H9 (cell line): ENCODE measurements at regions not wholly inside any gene's neighbourhood (a gene's known extent, or its start where the extent isn't known, plus 50 kb on each side); places are given as distances from the start of the nearest gene placed in this dataset.

Source experiments
- DNase-seq: peaks from one replicate; pipeline ENCODE4 v3.0.0-alpha.2; 2017
- H2AFZ ChIP-seq: one replicate; pipeline ENCODE4 v1.6.1; 2013; ENCODE audit warnings: mild to moderate bottlenecking, low read length, control low read depth, moderate library complexity
- H2AK5ac ChIP-seq: 2 replicates; pipeline ENCODE4 v1.6.1; 2013; ENCODE audit warnings: low read length, control low read depth, mixed read lengths; ENCODE audit not compliant: insufficient read length
- H2BK120ac ChIP-seq: one replicate; pipeline ENCODE4 v1.6.1; 2013; ENCODE audit warnings: low read depth, mild to moderate bottlenecking, low read length, control low read depth, inconsistent platforms; ENCODE audit not compliant: poor library complexity, severe bottlenecking
- H2BK12ac ChIP-seq: 2 replicates; pipeline ENCODE4 v1.6.1; 2013; ENCODE audit warnings: low read length, control low read depth, mixed read lengths, low read depth; ENCODE audit not compliant: insufficient read length
- H2BK15ac ChIP-seq: 2 replicates; pipeline ENCODE4 v1.6.1; 2013; ENCODE audit warnings: low read depth, low read length, control low read depth
- H2BK20ac ChIP-seq: one replicate; pipeline ENCODE4 v1.6.1; 2013; ENCODE audit warnings: low read depth, mild to moderate bottlenecking, low read length, control low read depth, inconsistent platforms; ENCODE audit not compliant: poor library complexity, severe bottlenecking
- H2BK5ac ChIP-seq: 2 replicates; pipeline ENCODE4 v1.6.1; 2013; ENCODE audit warnings: low read length, control low read depth, mixed read lengths; ENCODE audit not compliant: insufficient read length
- H3K14ac ChIP-seq: 2 replicates; pipeline ENCODE4 v1.6.1; 2013; ENCODE audit warnings: low read length, control low read depth; ENCODE audit not compliant: insufficient read depth
- H3K18ac ChIP-seq: 2 replicates; pipeline ENCODE4 v1.6.1; 2013; ENCODE audit warnings: low read depth, mild to moderate bottlenecking, mixed read lengths, low read length, control low read depth; ENCODE audit not compliant: insufficient read length
- H3K23ac ChIP-seq: 2 replicates; pipeline ENCODE4 v1.6.1; 2013; ENCODE audit warnings: low read length, control low read depth, mixed read lengths, low read depth; ENCODE audit not compliant: insufficient read length
- H3K23me2 ChIP-seq: 2 replicates; pipeline ENCODE4 v1.6.1; 2013; ENCODE audit warnings: low read depth, mild to moderate bottlenecking, mixed read lengths, low read length, control low read depth; ENCODE audit not compliant: insufficient read length, poor library complexity, severe bottlenecking
- H3K27ac ChIP-seq: 2 replicates; pipeline ENCODE4 v1.5.1; 2013; ENCODE audit warnings: low read length, control low read depth, mixed read lengths, low read depth; ENCODE audit not compliant: insufficient read length
- H3K27me3 ChIP-seq: 2 replicates; pipeline ENCODE4 v1.6.1; 2013; ENCODE audit warnings: low read length, control low read depth, inconsistent platforms; ENCODE audit not compliant: insufficient read depth
- H3K4ac ChIP-seq: 2 replicates; pipeline ENCODE4 v1.6.1; 2013; ENCODE audit warnings: low read depth, mild to moderate bottlenecking, control low read depth, inconsistent platforms, low read length, moderate library complexity
- H3K4me1 ChIP-seq: 2 replicates; pipeline ENCODE4 v1.6.1; 2013; ENCODE audit warnings: low read length, control low read depth, inconsistent platforms; ENCODE audit not compliant: insufficient read depth
- H3K4me2 ChIP-seq: 2 replicates; pipeline ENCODE4 v1.6.1; 2013; ENCODE audit warnings: low read length, control low read depth, mixed read lengths; ENCODE audit not compliant: insufficient read length, insufficient read depth
- H3K56ac ChIP-seq: 2 replicates; pipeline ENCODE4 v1.6.1; 2013; ENCODE audit warnings: low read depth, mild to moderate bottlenecking, mixed read lengths, low read length, control low read depth; ENCODE audit not compliant: insufficient read length
- H3K79me1 ChIP-seq: 2 replicates; pipeline ENCODE4 v1.6.1; 2013; ENCODE audit warnings: low read depth, mild to moderate bottlenecking, moderate library complexity, low read length, control low read depth, inconsistent platforms; ENCODE audit not compliant: insufficient read depth, poor library complexity, severe bottlenecking
- H3K79me2 ChIP-seq: 2 replicates; pipeline ENCODE4 v1.6.1; 2013; ENCODE audit warnings: low read length, control low read depth, inconsistent platforms; ENCODE audit not compliant: insufficient read depth
- H3K9ac ChIP-seq: 2 replicates; pipeline ENCODE4 v1.6.1; 2013; ENCODE audit warnings: low read length, control low read depth, mixed read lengths; ENCODE audit not compliant: insufficient read length; ENCODE audit errors: extremely low read depth
- H3K9me3 ChIP-seq: one replicate; pipeline ENCODE4 v1.6.1; 2013; ENCODE audit warnings: low read depth, low read length, inconsistent platforms; ENCODE audit not compliant: control insufficient read depth
- H3T11ph ChIP-seq: one replicate; pipeline ENCODE4 v1.6.1; 2013; ENCODE audit warnings: mild to moderate bottlenecking, low read length, control low read depth, inconsistent platforms
- H4K20me1 ChIP-seq: one replicate; pipeline ENCODE4 v1.6.1; 2013; ENCODE audit not compliant: control insufficient read depth, insufficient read length, insufficient read depth
- H4K5ac ChIP-seq: 2 replicates; pipeline ENCODE4 v1.6.1; 2013; ENCODE audit warnings: low read depth, mild to moderate bottlenecking, mixed read lengths, low read length, control low read depth; ENCODE audit not compliant: insufficient read length
- H4K8ac ChIP-seq: replicated peaks from 2 replicates; pipeline ENCODE4 v1.6.1; 2013; ENCODE audit warnings: low read length, control low read depth, mixed read lengths, low read depth; ENCODE audit not compliant: insufficient read length
- H4K91ac ChIP-seq: 2 replicates; pipeline ENCODE4 v1.6.1; 2013; ENCODE audit warnings: low read depth, mild to moderate bottlenecking, moderate library complexity, mixed read lengths, low read length, control low read depth; ENCODE audit not compliant: insufficient read length
- H3K27ac Mint-ChIP-seq, 3 experiments: 2 replicates in 2 of 3; 3 replicates in 1 of 3; pipeline ENCODE4 v1.8.0; 2020 to 2021; ENCODE audit warnings: mixed read lengths in 3 of 3, mild to moderate bottlenecking in 1 of 3, moderate library complexity in 1 of 3
- H3K27me3 Mint-ChIP-seq: 2 replicates; pipeline ENCODE4 v1.8.0; 2021; ENCODE audit warnings: low read depth, mild to moderate bottlenecking, moderate library complexity, mixed read lengths
- H3K36me3 Mint-ChIP-seq, 3 experiments: 2 replicates in 2 of 3; 3 replicates in 1 of 3; pipeline ENCODE4 v1.8.0; 2020 to 2021; ENCODE audit warnings: low read depth in 3 of 3, mixed read lengths in 3 of 3; ENCODE audit not compliant: insufficient read depth in 1 of 3
- H3K4me1 Mint-ChIP-seq, 2 experiments: 2 replicates each; pipeline ENCODE4 v1.8.0; 2020; ENCODE audit warnings: mixed read lengths in 2 of 2
- H3K4me3 Mint-ChIP-seq, 2 experiments: 2 replicates in 1 of 2; 3 replicates in 1 of 2; pipeline ENCODE4 v1.8.0; 2020 to 2021; ENCODE audit warnings: mild to moderate bottlenecking in 2 of 2, mixed read lengths in 2 of 2, moderate library complexity in 1 of 2
- H3K9me3 Mint-ChIP-seq, 2 experiments: 2 replicates in 1 of 2; 3 replicates in 1 of 2; pipeline ENCODE4 v1.8.0; 2020; ENCODE audit warnings: mild to moderate bottlenecking in 2 of 2, mixed read lengths in 2 of 2, moderate library complexity in 1 of 2
- CTCF ChIP-seq: fragments of 200-600 bp; sonication (generic); conservative IDR thresholded peaks from 3 replicates; pipeline ENCODE4 v1.8.0; 2021; ENCODE audit warnings: antibody characterized with exemption, mild to moderate bottlenecking
- WGBS: extraction: QIAGEN DNeasy Blood & Tissue Kit; methylation state at CpG from one replicate; pipeline ENCODE4 v1.1.7; 2013; ENCODE audit warnings: missing lambda C conversion rate, low lambda C conversion rate, mixed read lengths; ENCODE audit not compliant: insufficient read length; ENCODE audit errors: extremely low coverage; 5-methylcytosine and 5-hydroxymethylcytosine counted together

GRCh38 chr9:750249-750967 lies 91.1 kb upstream of the DMRT1 start:
- no peak overlapping the region for H2BK5ac ChIP-seq
- Mint-ChIP-seq H3K9me3 (no peaks in the 10 kb centered on the region), H3K36me3 (peaks cover 4 to 7% (median 7%) of the 10 kb centered on the region in 3 experiments; a peak in 5 of 7 replicates), H3K27ac (peak overlapping the region in 1 of 3 experiments; percentile 34; a peak in 1 of 7 replicates), H3K4me3 (no peak overlapping the region), H3K27me3 (no peaks in the 10 kb centered on the region), H3K4me1 (peaks cover 14% of the 10 kb centered on the region in 2 experiments)
- H3K27ac ChIP-seq: no peak overlapping the region
- H3K14ac ChIP-seq: no peak overlapping the region; the same call in 1 of the 2 replicates
- H2AFZ ChIP-seq: no peak overlapping the region
- no peaks in the 10 kb centered on the region for H3K4me1 ChIP-seq
- H4K8ac ChIP-seq: no peak overlapping the region
- WGBS: no CpG with 5 or more reads among the region's 7 CpGs
- H3T11ph ChIP-seq: no peak overlapping the region
- no peak overlapping the region for H2BK20ac ChIP-seq
- no peak overlapping the region for H3K4ac ChIP-seq
- no peak overlapping the region for H2AK5ac ChIP-seq
- H3K9me3 ChIP-seq: no peaks in the 10 kb centered on the region
- H2BK12ac ChIP-seq: no peak overlapping the region
- no peaks in the 10 kb centered on the region for H3K79me1 ChIP-seq
- H3K79me2 ChIP-seq: no peaks in the 10 kb centered on the region
- no peak overlapping the region for H4K5ac ChIP-seq
- no peak for DNase-seq
- TF ChIP-seq CTCF: no peak
- no peak overlapping the region for H4K91ac ChIP-seq
- no peaks in the 10 kb centered on the region for H4K20me1 ChIP-seq
- H3K27me3 ChIP-seq: no peaks in the 10 kb centered on the region
- no peak overlapping the region for H3K4me2 ChIP-seq
- no peaks in the 10 kb centered on the region for H3K23me2 ChIP-seq
- H3K18ac ChIP-seq: no peak overlapping the region
- H3K56ac ChIP-seq: no peak overlapping the region
- H2BK15ac ChIP-seq: no peak overlapping the region
- no peak overlapping the region for H3K23ac ChIP-seq
- no peak overlapping the region for H2BK120ac ChIP-seq
- no peak overlapping the region for H3K9ac ChIP-seq
